NCI-H460 (cell line): ENCODE measurements at regions not wholly inside any gene's neighbourhood (a gene's known extent, or its start where the extent isn't known, plus 50 kb on each side); places are given as distances from the start of the nearest gene placed in this dataset.

ENCODE experiments used
- DNase-seq: peaks from one replicate; pipeline ENCODE4 v3.0.0-alpha.2; 2016; ENCODE audit warnings: low read depth; ENCODE audit errors: extremely low read depth

DNA sequence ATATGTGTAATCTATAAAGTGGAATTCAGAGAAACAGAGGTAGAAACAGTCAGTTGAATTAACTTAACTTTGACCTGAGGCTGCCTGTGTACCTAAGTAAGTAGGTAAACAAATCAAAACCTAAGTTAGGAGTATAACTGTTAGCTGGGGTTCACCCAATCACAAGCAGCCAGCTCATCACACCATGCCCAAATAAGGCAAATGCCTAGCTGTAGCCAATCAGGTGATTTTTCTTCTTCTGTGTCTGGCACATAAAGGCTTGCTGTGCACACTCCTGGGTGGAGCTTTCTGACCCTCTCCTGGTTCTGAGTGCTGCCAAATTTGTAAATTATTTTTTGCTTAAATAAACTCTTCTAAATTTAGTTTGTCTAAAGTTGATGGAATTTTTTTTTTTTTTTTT is 54.7 kb upstream of the TRIM39 start:
- DNase-seq = no peak

DNA sequence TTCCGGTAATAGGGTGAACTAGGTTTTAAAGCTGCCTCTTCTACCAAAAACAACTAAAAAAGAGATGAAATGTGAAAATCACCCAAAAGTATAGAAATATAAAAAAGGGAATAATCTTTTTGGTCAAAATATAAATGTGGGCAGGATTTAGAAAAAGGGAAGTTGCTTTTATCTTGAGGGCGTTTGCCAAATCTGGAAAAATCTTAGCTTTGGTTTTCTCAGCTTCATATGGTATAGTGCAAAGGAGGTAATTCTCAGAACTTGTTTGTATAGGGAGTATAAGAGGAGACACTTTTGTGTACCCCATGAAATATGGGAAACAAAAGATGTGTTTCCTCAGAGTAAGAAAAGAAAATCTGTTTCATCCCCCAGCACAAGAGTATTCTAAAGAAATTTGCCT is 54.2 kb upstream of the TRIM26 start:
- no peak for DNase-seq

- no peak for DNase-seq
Measured at GRCh38 chr6:30265594-30265993, 52.4 kb upstream of the TRIM26 start.

GRCh38 chr6:30265181-30265580 is 52.0 kb upstream of the TRIM26 start:
- DNase-seq = no peak

DNA sequence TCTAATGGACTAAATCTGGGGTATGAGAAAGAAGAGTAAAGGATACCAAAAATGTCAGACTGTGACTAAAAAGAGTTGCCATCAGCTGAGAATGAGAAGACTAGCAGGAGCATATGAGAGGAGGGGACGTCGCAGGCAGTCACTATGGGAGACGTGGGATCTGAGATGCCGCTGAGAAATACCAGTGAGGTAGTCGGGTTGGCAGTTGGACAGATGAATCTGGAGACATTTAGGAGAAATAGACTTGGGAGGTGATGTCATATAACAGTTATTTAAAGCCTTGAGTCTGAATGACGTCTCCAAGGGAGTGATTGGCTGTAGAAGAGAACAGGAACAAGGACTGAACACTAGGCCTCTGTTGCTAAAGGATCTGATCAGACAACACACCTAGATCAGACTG is 51.5 kb upstream of the TRIM26 start:
- DNase-seq = no peak

DNA sequence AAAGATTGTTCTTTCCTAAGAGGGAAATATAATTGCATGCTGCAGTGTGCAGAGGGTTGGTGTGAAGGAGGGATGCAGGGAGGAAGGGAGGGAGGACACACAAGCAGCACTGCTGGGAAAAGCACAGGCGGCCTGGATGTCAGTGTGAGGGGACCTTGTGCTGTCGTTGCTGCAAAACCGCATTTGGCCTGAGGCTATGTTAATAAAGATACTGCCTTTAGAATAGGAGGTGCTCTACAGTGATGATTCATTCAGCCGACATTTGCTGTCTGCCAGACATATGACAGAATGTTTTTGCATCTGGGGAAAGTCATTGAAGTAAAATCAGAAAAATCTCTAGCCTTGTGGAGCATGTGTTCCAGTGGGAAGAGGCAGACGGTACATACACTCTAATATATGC is 50.5 kb upstream of the TRIM26 start:
- DNase-seq = peak; percentile 26
